GM12892 (cell line): ENCODE measurements at regions not wholly inside any gene's neighbourhood (a gene's known extent, or its start where the extent isn't known, plus 50 kb on each side); places are given as distances from the start of the nearest gene placed in this dataset.

Experiments
- POLR2A ChIP-seq: IDR thresholded peaks from 2 replicates; pipeline ENCODE4 v1.6.1; 2011; ENCODE audit warnings: low read depth, low read length, control low read depth
- POLR2AphosphoS5 ChIP-seq: IDR thresholded peaks from 2 replicates; pipeline ENCODE4 v1.6.1; 2011; ENCODE audit warnings: low read depth, low read length, control low read depth
- TAF1 ChIP-seq: IDR thresholded peaks from 2 replicates; pipeline ENCODE4 v1.6.1; 2011; ENCODE audit warnings: low read depth, mild to moderate bottlenecking, control low read depth, low read length, borderline replicate concordance

GRCh38 chrX:25343060-25343459, 327.3 kb upstream of the ARX start:
- TF ChIP-seq POLR2A (no peak), POLR2AphosphoS5 (no peak), TAF1 (no peak)
